A549 (cell line): ENCODE measurements at regions not wholly inside any gene's neighbourhood (a gene's known extent, or its start where the extent isn't known, plus 50 kb on each side); places are given as distances from the start of the nearest gene placed in this dataset.

Source experiments
- ATAC-seq, 2 experiments: fragments of 200-7000 bp in 1 of 2; fragments of >200 bp in 1 of 2; cut with Nextera tagmentation in 1 of 2; cut with Tn5 transposase in 1 of 2; 3 replicates each; pipeline versions ENCODE4 v1.8.0 to v1.9.1; 2018 to 2020; ENCODE audit warnings: mild to moderate bottlenecking in 1 of 2, moderate library complexity in 1 of 2
- CTCF ChIA-PET: fragments of 300-600 bp; sonication (Branson Sonifier 250); formaldehyde crosslinking; extraction: SDS; loops from one replicate; lab custom pipeline; 2021; ENCODE audit warnings: antibody characterized with exemption, inconsistent platforms; lab: Yijun Ruan, JAX
- POLR2A ChIA-PET: fragments of 350-600 bp; formaldehyde crosslinking; extraction: SDS; loops from one replicate; lab custom pipeline; 2021; ENCODE audit warnings: antibody characterized with exemption, inconsistent platforms; lab: Yijun Ruan, JAX
- DNase-seq, 2 experiments: peaks; one replicate each; pipeline versions ENCODE4 v3.0.0 to v3.0.0-alpha.2; 2011 to 2016; ENCODE audit warnings: low read depth in 1 of 2, low spot score in 1 of 2
- FAIRE-seq: peaks from 2 replicates; lab custom pipeline; 2011; peaks lifted over from hg19 to GRCh38; lab: Jason Lieb, UNC
- H3K27ac ChIP-seq, 2 experiments: fragments of >200 bp; sonication (Bioruptor Twin); formaldehyde crosslinking; 3 replicates each; pipeline ENCODE4 v1.5.1; 2016 to 2017
- H3K4me1 ChIP-seq: fragments of >200 bp; sonication (Bioruptor Twin); formaldehyde crosslinking; 3 replicates; pipeline ENCODE4 v1.6.1; 2016
- H3K4me2 ChIP-seq: fragments of >200 bp; sonication (Bioruptor Twin); formaldehyde crosslinking; 3 replicates; pipeline ENCODE4 v1.6.1; 2016
- H3K4me3 ChIP-seq: fragments of >200 bp; sonication (Bioruptor Twin); formaldehyde crosslinking; 3 replicates; pipeline ENCODE4 v1.5.1; 2016
- H3K9me3 ChIP-seq: fragments of >200 bp; sonication (Bioruptor Twin); formaldehyde crosslinking; 3 replicates; pipeline ENCODE4 v1.6.1; 2016
- CBX8 ChIP-seq: fragments of 200-600 bp; sonication (generic); IDR thresholded peaks from 2 replicates; pipeline ENCODE4 v1.6.1; 2016
- EHF ChIP-seq: fragments of 250-450 bp; sonication (Bioruptor Pico); IDR thresholded peaks from 2 replicates; pipeline ENCODE4 v1.5.0; 2020; ENCODE audit warnings: mild to moderate bottlenecking
- EHMT2 ChIP-seq: fragments of 200-600 bp; sonication (generic); IDR thresholded peaks from 2 replicates; pipeline ENCODE4 v1.6.1; 2016; ENCODE audit warnings: antibody characterized with exemption, low read depth, mild to moderate bottlenecking, moderate library complexity
- ESRRA ChIP-seq: fragments of 150-350 bp; IDR thresholded peaks from 2 replicates; pipeline ENCODE4 v1.6.1; 2014; ENCODE audit warnings: mild to moderate bottlenecking, low read length, borderline replicate concordance
- FOSL2 ChIP-seq, 2 experiments: fragments of 450-650 bp in 1 of 2; fragments of >200 bp in 1 of 2; sonication (Bioruptor Twin) in 1 of 2; formaldehyde crosslinking; IDR thresholded peaks; 2 replicates each; pipeline versions ENCODE4 v1.5.0 to v1.6.1; 2016 to 2020; ENCODE audit warnings: mild to moderate bottlenecking in 1 of 2, moderate library complexity in 1 of 2
- GATA3 ChIP-seq: IDR thresholded peaks from 2 replicates; pipeline ENCODE4 v1.6.1; 2012; ENCODE audit warnings: borderline replicate concordance
- HOXB5 ChIP-seq: fragments of 250-450 bp; sonication (Bioruptor Pico); IDR thresholded peaks from 2 replicates; pipeline ENCODE4 v1.5.0; 2020; ENCODE audit warnings: mild to moderate bottlenecking, moderate library complexity
- JUN ChIP-seq, 2 experiments: fragments of >200 bp; sonication (Bioruptor Twin); formaldehyde crosslinking; IDR thresholded peaks; 2 replicates in 1 of 2; 3 replicates in 1 of 2; pipeline ENCODE4 v1.6.1; 2016 to 2017
- MYC ChIP-seq: IDR thresholded peaks from 2 replicates; pipeline ENCODE4 v1.6.1; 2012; ENCODE audit warnings: mild to moderate bottlenecking, inconsistent platforms, low read length, improper control_type of control experiment, borderline replicate concordance
- REST ChIP-seq: fragments of 200-600 bp; sonication (generic); IDR thresholded peaks from 2 replicates; pipeline ENCODE4 v1.6.1; 2016; ENCODE audit warnings: antibody characterized with exemption, mild to moderate bottlenecking, moderate library complexity
- RFX5 ChIP-seq: fragments of 450-650 bp; IDR thresholded peaks from 2 replicates; pipeline ENCODE4 v1.7.1; 2014; ENCODE audit warnings: antibody characterized with exemption, mild to moderate bottlenecking, moderate library complexity
- RNF2 ChIP-seq: fragments of 200-600 bp; sonication (generic); IDR thresholded peaks from 2 replicates; pipeline ENCODE4 v1.6.1; 2016; ENCODE audit warnings: low read depth, mild to moderate bottlenecking, antibody characterized with exemption, moderate library complexity, borderline replicate concordance
- SMC3 ChIP-seq: fragments of >200 bp; sonication (Bioruptor Twin); formaldehyde crosslinking; IDR thresholded peaks from 3 replicates; pipeline ENCODE4 v1.6.1; 2018; ENCODE audit warnings: inconsistent platforms
- TP53 ChIP-seq: fragments of 250-450 bp; sonication (Bioruptor Pico); IDR thresholded peaks from 2 replicates; pipeline ENCODE4 v1.5.0; 2021; ENCODE audit warnings: mild to moderate bottlenecking, moderate library complexity
- USF2 ChIP-seq: fragments of 450-650 bp; IDR thresholded peaks from 2 replicates; pipeline ENCODE4 v1.6.1; 2014; ENCODE audit warnings: antibody characterized with exemption
- WGBS: methylation state at CpG from one replicate; pipeline ENCODE4 v1.1.6; 2017; ENCODE audit errors: missing lambda C conversion rate; 5-methylcytosine and 5-hydroxymethylcytosine counted together
- TF ChIP-seq, protein P1 (sequence below): IDR thresholded peaks from 2 replicates; pipeline ENCODE4 v1.6.1; 2012; ENCODE audit warnings: low read depth, borderline replicate concordance
- TF ChIP-seq, protein P2 (sequence below): IDR thresholded peaks from 2 replicates; pipeline ENCODE4 v1.6.1; 2012

GRCh38 chr4:55729351-55730279 is 90.0 kb upstream of the EXOC1L start:
- no peak for DNase-seq
- 58% methylated on average over 5 of the region's 5 CpGs for WGBS
- CTCF ChIA-PET: interaction anchor here (1.4 kb wide), 1 partner anchor 7 kb away, joined by 3 read pairs; no protein-coding TSS in a partner anchor

GRCh38 chr4:55730280-55730931 is 89.2 kb upstream of the EXOC1L start:
- no peak for DNase-seq
- 61% methylated on average over 2 of the region's 2 CpGs for WGBS
- TF ChIP-seq GATA3 (no peak), HOXB5 (CRISPR knock-in tag) (no peak)
- Histone ChIP-seq H3K27ac (no peak overlapping the region), H3K4me2 (no peak overlapping the region), H3K9me3 (no peaks in the 10 kb centered on the region), H3K4me3 (no peak overlapping the region), H3K4me1 (peaks cover 9% of the 10 kb centered on the region; the same call in 2 of the 3 replicates)
- POLR2A ChIA-PET: no interaction called here
- CTCF ChIA-PET: interaction anchor here (1.4 kb wide), 1 partner anchor 8 kb away, joined by 3 read pairs; no protein-coding TSS in a partner anchor
- ATAC-seq: no peak
- no peak for FAIRE-seq

More at GRCh38 chr4:55729351-55730279, 90.0 kb upstream of the EXOC1L start:
- peaks cover 9% of the 10 kb centered on the region; the same call in 2 of the 3 replicates for H3K4me1 ChIP-seq
- TF ChIP-seq SMC3: no peak
- TF ChIP-seq, protein P1, sequence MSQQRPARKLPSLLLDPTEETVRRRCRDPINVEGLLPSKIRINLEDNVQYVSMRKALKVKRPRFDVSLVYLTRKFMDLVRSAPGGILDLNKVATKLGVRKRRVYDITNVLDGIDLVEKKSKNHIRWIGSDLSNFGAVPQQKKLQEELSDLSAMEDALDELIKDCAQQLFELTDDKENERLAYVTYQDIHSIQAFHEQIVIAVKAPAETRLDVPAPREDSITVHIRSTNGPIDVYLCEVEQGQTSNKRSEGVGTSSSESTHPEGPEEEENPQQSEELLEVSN: no peak
- no peak for TF ChIP-seq EHF (CRISPR knock-in tag)
- no peak for TF ChIP-seq RFX5
- TF ChIP-seq ESRRA: no peak
- TF ChIP-seq, protein P2, sequence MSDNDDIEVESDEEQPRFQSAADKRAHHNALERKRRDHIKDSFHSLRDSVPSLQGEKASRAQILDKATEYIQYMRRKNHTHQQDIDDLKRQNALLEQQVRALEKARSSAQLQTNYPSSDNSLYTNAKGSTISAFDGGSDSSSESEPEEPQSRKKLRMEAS: no peak
- TF ChIP-seq CBX8: no peak
- no peak for TF ChIP-seq JUN (IDR thresholded peaks at IDR 0.05)
- no peak for TF ChIP-seq FOSL2 (IDR thresholded peaks at IDR 0.05)
- no peak for TF ChIP-seq FOSL2 (CRISPR knock-in tag; IDR thresholded peaks at IDR 0.05)
- no peak for TF ChIP-seq EHMT2
- TF ChIP-seq USF2: no peak
- no peak for TF ChIP-seq TP53
- no peak for TF ChIP-seq RNF2
- no peak for TF ChIP-seq GATA3
- no peak for TF ChIP-seq MYC
- no peak for TF ChIP-seq REST
- H3K27ac ChIP-seq: no peak overlapping the region
- no peak overlapping the region for H3K4me3 ChIP-seq
- H3K9me3 ChIP-seq: no peaks in the 10 kb centered on the region
- no peak for FAIRE-seq
- POLR2A ChIA-PET: no interaction called here
- H3K4me2 ChIP-seq: no peak overlapping the region
- ATAC-seq: no peak
